ENCODE measurements at regions not wholly inside any gene's neighbourhood (a gene's known extent, or its start where the extent isn't known, plus 50 kb on each side); places are given as distances from the start of the nearest gene placed in this dataset.
"Not testable (repeated sequence)": the region's sequence is repeated elsewhere in the genome, so short reads cannot be mapped to it uniquely, and the experiment has no call there.

GRCh38 chr5:158036983-158037595 lies 178.1 kb upstream of the CLINT1 start:
- not testable (repeated sequence) for TF ChIP-seq CTCF, POLR2A (IDR thresholded peaks at IDR 0.05)

Measured in adrenal gland (tissue), 5 donors.